OCI-LY3 (cell line): ENCODE measurements at regions not wholly inside any gene's neighbourhood (a gene's known extent, or its start where the extent isn't known, plus 50 kb on each side); places are given as distances from the start of the nearest gene placed in this dataset.

Experiments
- CTCF ChIP-seq: fragments of 200-600, 300-600 bp; sonication (generic); IDR thresholded peaks from 2 replicates; pipeline ENCODE4 v1.5.1; 2014; ENCODE audit warnings: antibody characterized with exemption, low read length, low read depth
- EZH2phosphoT487 ChIP-seq: fragments of 200-600 bp; shearing (Covaris generic); IDR thresholded peaks from 2 replicates; pipeline ENCODE4 v1.6.1; 2018; ENCODE audit warnings: antibody characterized with exemption, mixed run types, low read depth

DNA sequence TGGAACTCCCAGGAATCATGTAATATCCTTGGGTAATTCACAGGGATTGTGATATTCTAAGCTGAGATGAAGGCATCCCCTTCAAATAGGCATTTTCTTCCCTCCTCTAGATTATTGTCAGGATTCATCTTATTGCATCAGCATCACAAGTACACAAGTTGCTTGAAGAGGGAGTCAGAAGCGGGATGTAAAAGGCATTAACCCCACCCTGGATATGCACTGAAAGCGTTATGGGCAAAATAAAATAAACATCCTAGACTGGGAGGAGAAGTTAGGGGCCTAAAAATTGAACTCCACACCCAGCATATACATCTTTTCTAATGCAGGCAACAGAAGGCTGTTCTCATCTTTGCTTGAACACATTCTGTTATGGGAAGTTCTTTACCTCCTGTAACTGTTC, 381.2 kb downstream of the SETD4 start:
- TF ChIP-seq CTCF (no peak), EZH2phosphoT487 (no peak)
